Spleen (tissue), 11 donors: ENCODE measurements at regions not wholly inside any gene's neighbourhood (a gene's known extent, or its start where the extent isn't known, plus 50 kb on each side); places are given as distances from the start of the nearest gene placed in this dataset.

Source experiments
- DNase-seq: peaks from one replicate; pipeline ENCODE4 v3.0.0-alpha.2; 2020
- H3K27ac ChIP-seq, 8 donors: fragments of 200-600 bp; sonication (generic) in 7 of 8; 1 replicate in 4 of 8; 2 replicates in 4 of 8; pipeline versions ENCODE4 v1.5.0 to v1.8.0; 2016 to 2021; ENCODE audit warnings: inconsistent platforms in 4 of 8, mild to moderate bottlenecking in 4 of 8, moderate library complexity in 1 of 8
- H3K27me3 ChIP-seq, 7 donors: fragments of 200-600 bp; sonication (generic) in 6 of 7; replicated peaks in 1 of 7; 1 replicate in 4 of 7; 2 replicates in 3 of 7; pipeline versions ENCODE4 v1.5.0 to v1.8.0; 2016 to 2021; ENCODE audit warnings: inconsistent platforms in 3 of 7, mild to moderate bottlenecking in 1 of 7
- H3K36me3 ChIP-seq, 6 donors: fragments of 200-600 bp; sonication (generic) in 5 of 6; 1 replicate in 4 of 6; 2 replicates in 2 of 6; pipeline versions ENCODE4 v1.5.0 to v1.8.0; 2016 to 2021; ENCODE audit warnings: inconsistent platforms in 2 of 6
- H3K4me1 ChIP-seq, 6 donors: fragments of 200-600 bp; sonication (generic) in 5 of 6; 1 replicate in 3 of 6; 2 replicates in 3 of 6; pipeline versions ENCODE4 v1.5.0 to v1.8.0; 2016 to 2021; ENCODE audit warnings: inconsistent platforms in 3 of 6
- H3K4me3 ChIP-seq, 8 donors: fragments of 200-600 bp; sonication (generic) in 7 of 8; 1 replicate in 4 of 8; 2 replicates in 4 of 8; pipeline versions ENCODE4 v1.5.0 to v1.8.0; 2016 to 2021; ENCODE audit warnings: inconsistent platforms in 4 of 8, mild to moderate bottlenecking in 4 of 8, moderate library complexity in 2 of 8
- H3K9me3 ChIP-seq, 8 donors: fragments of 200-600 bp; sonication (generic) in 7 of 8; 1 replicate in 4 of 8; 2 replicates in 4 of 8; pipeline versions ENCODE4 v1.5.0 to v1.8.0; 2016 to 2021; ENCODE audit warnings: inconsistent platforms in 4 of 8
- CTCF ChIP-seq, 11 experiments: fragments of 200-600 bp in 7 of 11; fragments of 450-650 bp in 4 of 11; sonication (generic) in 4 of 11; IDR thresholded peaks in 8 of 11; conservative IDR thresholded peaks in 3 of 11; 1 replicate in 7 of 11; 2 replicates in 4 of 11; pipeline versions ENCODE4 v1.4.0 to v1.8.0; 2016 to 2021; ENCODE audit warnings: antibody characterized with exemption in 11 of 11, inconsistent platforms in 4 of 11, mild to moderate bottlenecking in 1 of 11
- POLR2A ChIP-seq, 3 donors: fragments of 450-650 bp; IDR thresholded peaks; one replicate each; pipeline ENCODE4 v1.5.1; 2017; ENCODE audit warnings: antibody characterized with exemption in 3 of 3, mild to moderate bottlenecking in 1 of 3
- POLR2AphosphoS5 ChIP-seq, 3 donors: sonication (generic); formaldehyde crosslinking; IDR thresholded peaks; one replicate each; pipeline ENCODE4 v1.5.1; 2017; ENCODE audit warnings: antibody characterized with exemption in 3 of 3
- whole genome bisulfite sequencing, 5 donors: extraction: QIAGEN DNeasy Blood & Tissue Kit in 3 of 5; methylation state at CpG; one replicate each; pipeline versions ENCODE4 v1.1.5 to v1.1.7; 2013 to 2018; 5-methylcytosine and 5-hydroxymethylcytosine counted together
- intact Hi-C: fragments of 100-400 bp; cut with DNase I; formaldehyde crosslinking; loops from one replicate; pipeline ENCODE4 v1.15.0; 2023; ENCODE audit warnings: low total_unique reads
- donor health status: healthy with polysubstance abuse.
- donor health status: DM: no; HTN: no; CAD: no; lungs with moderate emphysema.
- donor health status: DM: no; HTN: no; CAD: no.
- donor health status: Bipolar disorder and iron deficiency.
- donor health status: healthy.
- donor health status: DM: no; HTN: no; CAD: no.
- donor health status: DM: yes; HTN: yes; CAD: no.

- Histone ChIP-seq H3K36me3 (no peaks in the 10 kb centered on the region), H3K27me3 (no peaks in the 10 kb centered on the region), H3K4me3 (no peak overlapping the region), H3K9me3 (peaks cover 0 to 6% (median 0%) of the 10 kb centered on the region in 8 donors), H3K27ac (peak overlapping the region in 5 of 8 donors; percentile 21 to 60 (median 47)), H3K4me1 (peaks cover 11 to 65% (median 30%) of the 10 kb centered on the region in 6 donors)
- WGBS, 5 donors = 87 to 92% (median 88%) methylated on average over 8 of the region's 8 CpGs
- TF ChIP-seq CTCF (IDR thresholded peaks at IDR 0.05 in 8 of 11, conservative IDR thresholded peaks at IDR 0.05 in 3 of 11) = no peak
- TF ChIP-seq POLR2AphosphoS5 (IDR thresholded peaks at IDR 0.05) = no peak
- no peak for TF ChIP-seq POLR2A (IDR thresholded peaks at IDR 0.05)
- intact Hi-C loops = no loop called here
- no peak for DNase-seq
Measured at GRCh38 chr1:234920136-234920842, 208.3 kb downstream of the TOMM20 start.

- Histone ChIP-seq H3K9me3 (peaks cover 0 to 6% (median 0%) of the 10 kb centered on the region in 8 donors), H3K36me3 (no peaks in the 10 kb centered on the region), H3K4me1 (peaks cover 8 to 54% (median 28%) of the 10 kb centered on the region in 6 donors), H3K27me3 (no peaks in the 10 kb centered on the region), H3K27ac (peak overlapping the region in 6 of 8 donors; percentile 29 to 71 (median 54)), H3K4me3 (no peak overlapping the region)
- TF ChIP-seq POLR2A (IDR thresholded peaks at IDR 0.05) (no peak), POLR2AphosphoS5 (IDR thresholded peaks at IDR 0.05) (peak in 1 of 3 donors; percentile 21)
- 71 to 82% (median 79%) methylated on average over 15 of the region's 15 CpGs for WGBS, 5 donors
- peak; percentile 68 for DNase-seq
- intact Hi-C loops = no loop called here
Measured at GRCh38 chr1:234918961-234919761, 209.5 kb downstream of the TOMM20 start.

GRCh38 chr1:234918181-234918841 is 210.3 kb downstream of the TOMM20 start:
- Histone ChIP-seq H3K27me3 (no peaks in the 10 kb centered on the region), H3K36me3 (no peaks in the 10 kb centered on the region), H3K4me3 (no peak overlapping the region), H3K27ac (peak overlapping the region in 7 of 8 donors; percentile 29 to 71 (median 55)), H3K9me3 (peaks cover 0 to 6% (median 0%) of the 10 kb centered on the region in 8 donors), H3K4me1 (peaks cover 8 to 54% (median 28%) of the 10 kb centered on the region in 6 donors)
- TF ChIP-seq POLR2AphosphoS5 (IDR thresholded peaks at IDR 0.05) (peak in 1 of 3 donors; percentile 11), CTCF (IDR thresholded peaks at IDR 0.05 in 8 of 11, conservative IDR thresholded peaks at IDR 0.05 in 3 of 11) (no peak), POLR2A (IDR thresholded peaks at IDR 0.05) (no peak)
- WGBS, 5 donors = 28 to 53% (median 39%) methylated on average over 17 of the region's 17 CpGs
- no peak for DNase-seq
- intact Hi-C loops = no loop called here

- H3K4me3 ChIP-seq = no peak overlapping the region
- intact Hi-C loops = no loop called here
Measured at GRCh38 chr1:234917495-234918180, 211.0 kb downstream of the TOMM20 start.

More at GRCh38 chr1:234917495-234918180, 211.0 kb downstream of the TOMM20 start:
- no peaks in the 10 kb centered on the region for H3K27me3 ChIP-seq
- peaks cover 8 to 58% (median 28%) of the 10 kb centered on the region in 6 donors for H3K4me1 ChIP-seq
- TF ChIP-seq POLR2A (IDR thresholded peaks at IDR 0.05) (no peak), CTCF (IDR thresholded peaks at IDR 0.05 in 8 of 11, conservative IDR thresholded peaks at IDR 0.05 in 3 of 11) (no peak), POLR2AphosphoS5 (IDR thresholded peaks at IDR 0.05) (no peak)
- DNase-seq = no peak
- H3K9me3 ChIP-seq = peaks cover 0 to 6% (median 0%) of the 10 kb centered on the region in 8 donors
- no peaks in the 10 kb centered on the region for H3K36me3 ChIP-seq
- 83 to 95% (median 89%) methylated on average over 9 to 23 of the region's 23 CpGs for WGBS, 5 donors
- peak overlapping the region in 5 of 8 donors; percentile 53 to 71 (median 59) for H3K27ac ChIP-seq
